ENCODE measurements at regions not wholly inside any gene's neighbourhood (a gene's known extent, or its start where the extent isn't known, plus 50 kb on each side); places are given as distances from the start of the nearest gene placed in this dataset.
"Not testable (repeated sequence)": the region's sequence is repeated elsewhere in the genome, so short reads cannot be mapped to it uniquely, and the experiment has no call there.

DNA sequence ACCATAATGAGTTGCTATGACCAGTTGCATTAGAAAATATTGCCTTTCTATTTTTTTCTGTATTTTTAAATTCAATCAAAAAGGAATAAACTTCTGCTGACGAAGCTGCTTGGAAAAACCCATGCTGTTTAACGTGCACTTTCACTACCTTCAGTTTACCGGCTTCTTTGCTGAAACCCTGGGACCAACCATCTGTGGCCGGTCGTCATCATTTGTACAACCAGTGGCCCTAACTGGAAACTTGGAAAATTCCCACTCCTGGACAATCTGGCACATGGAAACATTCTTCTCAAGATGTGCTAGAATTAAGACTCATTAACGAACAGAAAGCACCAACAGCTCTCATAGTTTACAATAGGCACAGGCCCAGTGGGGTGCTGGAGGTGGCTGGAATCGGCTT lies 210.3 kb downstream of the RTP5 start:
- TF ChIP-seq, protein P1, sequence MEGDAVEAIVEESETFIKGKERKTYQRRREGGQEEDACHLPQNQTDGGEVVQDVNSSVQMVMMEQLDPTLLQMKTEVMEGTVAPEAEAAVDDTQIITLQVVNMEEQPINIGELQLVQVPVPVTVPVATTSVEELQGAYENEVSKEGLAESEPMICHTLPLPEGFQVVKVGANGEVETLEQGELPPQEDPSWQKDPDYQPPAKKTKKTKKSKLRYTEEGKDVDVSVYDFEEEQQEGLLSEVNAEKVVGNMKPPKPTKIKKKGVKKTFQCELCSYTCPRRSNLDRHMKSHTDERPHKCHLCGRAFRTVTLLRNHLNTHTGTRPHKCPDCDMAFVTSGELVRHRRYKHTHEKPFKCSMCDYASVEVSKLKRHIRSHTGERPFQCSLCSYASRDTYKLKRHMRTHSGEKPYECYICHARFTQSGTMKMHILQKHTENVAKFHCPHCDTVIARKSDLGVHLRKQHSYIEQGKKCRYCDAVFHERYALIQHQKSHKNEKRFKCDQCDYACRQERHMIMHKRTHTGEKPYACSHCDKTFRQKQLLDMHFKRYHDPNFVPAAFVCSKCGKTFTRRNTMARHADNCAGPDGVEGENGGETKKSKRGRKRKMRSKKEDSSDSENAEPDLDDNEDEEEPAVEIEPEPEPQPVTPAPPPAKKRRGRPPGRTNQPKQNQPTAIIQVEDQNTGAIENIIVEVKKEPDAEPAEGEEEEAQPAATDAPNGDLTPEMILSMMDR (IDR thresholded peaks at IDR 0.05; ENCODE audit: low read depth, low read length): not testable (repeated sequence)
- not testable (repeated sequence) for TF ChIP-seq POLR2A (IDR thresholded peaks at IDR 0.05; ENCODE audit: extremely low read depth, insufficient read length)
- TF ChIP-seq, protein P2, sequence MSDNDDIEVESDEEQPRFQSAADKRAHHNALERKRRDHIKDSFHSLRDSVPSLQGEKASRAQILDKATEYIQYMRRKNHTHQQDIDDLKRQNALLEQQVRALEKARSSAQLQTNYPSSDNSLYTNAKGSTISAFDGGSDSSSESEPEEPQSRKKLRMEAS (IDR thresholded peaks at IDR 0.05; ENCODE audit: low read depth, low read length): not testable (repeated sequence)
